ENCODE measurements at regions not wholly inside any gene's neighbourhood (a gene's known extent, or its start where the extent isn't known, plus 50 kb on each side); places are given as distances from the start of the nearest gene placed in this dataset.
A peak's percentile ranks its signal among the peaks of the same experiment; 100 is the strongest.

GRCh38 chr12:83390186-83390585 is 703.5 kb downstream of the TMTC2 start:
- H3K27ac ChIP-seq: no peak overlapping the region
- no peaks in the 10 kb centered on the region for H3K36me3 ChIP-seq
- ATAC-seq (no peak), DNase-seq (no peak)
- no peak for TF ChIP-seq CTCF (IDR thresholded peaks at IDR 0.05)
- H3K27me3 ChIP-seq (ENCODE audit: low read depth): no peaks in the 10 kb centered on the region
- H3K4me3 ChIP-seq: no peak overlapping the region
- no peaks in the 10 kb centered on the region for H3K9me3 ChIP-seq
- no peaks in the 10 kb centered on the region for H3K4me1 ChIP-seq
- intact Hi-C loops (cut with DNase I): no loop called here

DNA sequence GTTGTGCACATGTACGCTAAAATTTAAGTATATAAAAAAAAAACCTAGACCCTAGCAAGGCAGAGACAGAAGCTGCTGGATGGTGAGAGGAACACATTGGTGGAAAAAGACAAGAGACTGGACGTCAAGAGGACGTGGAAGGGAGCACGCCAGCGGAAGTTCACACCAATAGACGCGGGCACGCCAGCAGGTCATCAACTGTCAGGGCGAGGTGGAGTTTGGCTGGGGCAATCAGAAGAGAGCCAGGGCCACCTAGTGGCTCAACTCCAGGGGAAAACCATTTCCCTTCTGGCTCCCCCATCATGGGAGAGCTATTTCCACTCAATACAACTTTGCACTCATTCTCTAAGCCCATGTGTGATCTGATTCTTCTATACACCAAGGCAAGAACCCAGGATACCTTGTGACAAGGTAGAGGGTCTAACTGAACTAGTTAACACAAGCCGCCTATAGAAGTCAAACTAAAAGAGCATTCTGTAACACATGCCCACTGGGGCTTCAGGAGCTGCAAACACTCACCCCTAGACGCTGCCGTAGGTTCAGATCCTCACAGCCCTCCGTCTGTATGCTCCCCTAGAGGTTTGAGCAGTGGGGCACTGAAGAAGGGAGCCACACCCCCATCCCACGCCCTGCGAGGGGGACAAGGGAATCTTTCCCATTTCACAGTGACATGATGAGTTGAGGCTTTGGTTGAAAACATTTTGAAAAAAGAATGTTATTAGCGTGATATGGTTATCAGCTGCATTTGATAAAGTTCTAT is 702.7 kb downstream of the TMTC2 start:
- Histone ChIP-seq H3K4me1 (no peaks in the 10 kb centered on the region), H3K27me3 (ENCODE audit: low read depth) (no peaks in the 10 kb centered on the region), H3K36me3 (no peaks in the 10 kb centered on the region), H3K27ac (no peak overlapping the region), H3K9me3 (no peaks in the 10 kb centered on the region), H3K4me3 (no peak overlapping the region)
- TF ChIP-seq CTCF (IDR thresholded peaks at IDR 0.05): peak; percentile 27
- DNase-seq (peak; percentile 48), ATAC-seq (peak in 1 of 2 donors; percentile 42)
- intact Hi-C loops (cut with DNase I): no loop called here

- DNase-seq: no peak
- no peaks in the 10 kb centered on the region for H3K9me3 ChIP-seq
- TF ChIP-seq CTCF (IDR thresholded peaks at IDR 0.05): no peak
- no peak for ATAC-seq
- H3K27ac ChIP-seq: no peak overlapping the region
- intact Hi-C loops (cut with DNase I): no loop called here
- H3K27me3 ChIP-seq (ENCODE audit: low read depth): no peaks in the 10 kb centered on the region
- H3K4me3 ChIP-seq: no peak overlapping the region
- no peaks in the 10 kb centered on the region for H3K4me1 ChIP-seq
- no peaks in the 10 kb centered on the region for H3K36me3 ChIP-seq
These were observed 701.8 kb downstream of the TMTC2 start for GRCh38 chr12:83388551-83388950.

DNA sequence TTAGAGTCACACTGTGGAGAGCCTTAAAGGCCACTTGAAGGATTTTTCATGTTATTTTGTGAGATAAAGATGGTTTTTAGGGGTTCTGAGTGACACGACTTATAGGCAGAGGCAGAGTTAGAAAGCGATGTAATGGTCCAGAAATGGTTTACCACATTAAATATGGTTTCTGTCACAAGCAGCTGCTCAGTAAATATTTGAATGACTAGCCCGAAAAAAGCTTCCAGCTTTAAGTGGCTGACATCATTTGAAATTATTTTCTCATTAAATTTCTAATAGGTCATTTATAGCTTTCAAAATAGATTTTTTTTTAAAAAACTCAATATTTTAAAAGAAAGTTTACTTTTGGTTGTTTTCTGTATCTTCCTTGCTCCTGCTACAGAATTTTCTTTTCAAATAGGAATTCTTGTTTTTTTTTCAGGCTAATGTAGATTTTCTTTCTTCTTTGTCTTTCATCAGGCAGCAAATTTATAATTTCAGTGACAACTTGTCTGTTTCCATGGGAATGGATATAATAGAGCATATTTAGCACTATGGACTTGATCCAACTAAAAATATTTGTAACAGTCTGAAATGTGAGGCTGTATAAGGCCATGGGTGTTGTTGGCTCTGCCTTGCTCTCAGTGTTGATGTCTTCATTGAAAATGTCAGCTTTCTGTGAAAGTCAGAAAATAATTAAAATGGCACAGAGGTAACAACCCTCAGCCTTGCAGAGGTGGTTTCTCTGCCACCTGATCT is 700.0 kb downstream of the TMTC2 start:
- H3K4me1 ChIP-seq: no peaks in the 10 kb centered on the region
- H3K27ac ChIP-seq: no peak overlapping the region
- no peak for DNase-seq
- intact Hi-C loops (cut with DNase I): no loop called here
- no peaks in the 10 kb centered on the region for H3K27me3 ChIP-seq (ENCODE audit: low read depth)
- no peak for ATAC-seq
- no peaks in the 10 kb centered on the region for H3K36me3 ChIP-seq
- TF ChIP-seq CTCF (IDR thresholded peaks at IDR 0.05): no peak
- H3K9me3 ChIP-seq: no peaks in the 10 kb centered on the region
- H3K4me3 ChIP-seq: no peak overlapping the region

- ATAC-seq (peak; percentile 33 to 76), DNase-seq (no peak)
- no peaks in the 10 kb centered on the region for H3K27me3 ChIP-seq (ENCODE audit: low read depth)
- no peak for TF ChIP-seq CTCF (IDR thresholded peaks at IDR 0.05)
- no peak overlapping the region for H3K27ac ChIP-seq
- H3K36me3 ChIP-seq: no peaks in the 10 kb centered on the region
- intact Hi-C loops (cut with DNase I): no loop called here
- H3K4me1 ChIP-seq: no peaks in the 10 kb centered on the region
- no peak overlapping the region for H3K4me3 ChIP-seq
- H3K9me3 ChIP-seq: no peaks in the 10 kb centered on the region
These were observed 691.6 kb downstream of the TMTC2 start for GRCh38 chr12:83378186-83378727.

Data from lower lobe of right lung (tissue), 2 donors.